H1 (cell line): ENCODE measurements at regions not wholly inside any gene's neighbourhood (a gene's known extent, or its start where the extent isn't known, plus 50 kb on each side); places are given as distances from the start of the nearest gene placed in this dataset.

Experiments used
- CHD1 ChIP-seq: IDR thresholded peaks from 2 replicates; pipeline ENCODE4 v1.6.1; 2012; ENCODE audit warnings: low read depth, low read length, improper control_type of control experiment
- HDAC6 ChIP-seq: IDR thresholded peaks from one replicate; pipeline ENCODE4 v1.7.1; 2012; ENCODE audit warnings: low read depth, mild to moderate bottlenecking, inconsistent platforms, low read length, moderate library complexity
- JUND ChIP-seq: IDR thresholded peaks from 2 replicates; pipeline ENCODE4 v1.6.1; 2011; ENCODE audit warnings: mild to moderate bottlenecking, improper control_type of control experiment, low read length
- POLR2A ChIP-seq, 2 experiments: IDR thresholded peaks; 1 replicate in 1 of 2; 2 replicates in 1 of 2; pipeline ENCODE4 v1.6.1; 2011; ENCODE audit warnings: low read depth in 2 of 2, low read length in 2 of 2, mild to moderate bottlenecking in 2 of 2; ENCODE audit errors: control extremely low read depth in 1 of 2
- RAD21 ChIP-seq, 2 experiments: IDR thresholded peaks in 1 of 2; conservative IDR thresholded peaks in 1 of 2; 2 replicates each; pipeline ENCODE4 v1.6.1; 2011; ENCODE audit warnings: low read depth in 2 of 2, low read length in 2 of 2, improper control_type of control experiment in 1 of 2, inconsistent platforms in 1 of 2, mild to moderate bottlenecking in 1 of 2, moderate library complexity in 1 of 2
- RBBP5 ChIP-seq: IDR thresholded peaks from 2 replicates; pipeline ENCODE4 v1.7.1; 2012; ENCODE audit warnings: low read depth, mild to moderate bottlenecking, inconsistent platforms, low read length, moderate library complexity, borderline replicate concordance
- SIN3A ChIP-seq, 2 experiments: IDR thresholded peaks in 1 of 2; conservative IDR thresholded peaks in 1 of 2; 2 replicates each; pipeline ENCODE4 v1.6.1; 2011 to 2012; ENCODE audit warnings: low read length in 2 of 2, improper control_type of control experiment in 1 of 2, low read depth in 1 of 2, mild to moderate bottlenecking in 1 of 2
- SIX5 ChIP-seq: IDR thresholded peaks from 2 replicates; pipeline ENCODE4 v1.6.1; 2011; ENCODE audit warnings: mild to moderate bottlenecking, low read depth, low read length
- SP4 ChIP-seq: IDR thresholded peaks from 2 replicates; pipeline ENCODE4 v1.6.1; 2012; ENCODE audit warnings: low read length, inconsistent platforms
- SRF ChIP-seq: IDR thresholded peaks from 2 replicates; pipeline ENCODE4 v1.6.1; 2011; ENCODE audit warnings: mild to moderate bottlenecking, low read depth, low read length, moderate library complexity
- TF ChIP-seq, protein P1 (sequence below): fragments of 300-600 bp; sonication (generic); IDR thresholded peaks from 2 replicates; pipeline ENCODE4 v1.7.1; 2012; ENCODE audit warnings: low read length, moderate library complexity, mild to moderate bottlenecking, inconsistent platforms; ENCODE audit not compliant: insufficient replicate concordance

DNA sequence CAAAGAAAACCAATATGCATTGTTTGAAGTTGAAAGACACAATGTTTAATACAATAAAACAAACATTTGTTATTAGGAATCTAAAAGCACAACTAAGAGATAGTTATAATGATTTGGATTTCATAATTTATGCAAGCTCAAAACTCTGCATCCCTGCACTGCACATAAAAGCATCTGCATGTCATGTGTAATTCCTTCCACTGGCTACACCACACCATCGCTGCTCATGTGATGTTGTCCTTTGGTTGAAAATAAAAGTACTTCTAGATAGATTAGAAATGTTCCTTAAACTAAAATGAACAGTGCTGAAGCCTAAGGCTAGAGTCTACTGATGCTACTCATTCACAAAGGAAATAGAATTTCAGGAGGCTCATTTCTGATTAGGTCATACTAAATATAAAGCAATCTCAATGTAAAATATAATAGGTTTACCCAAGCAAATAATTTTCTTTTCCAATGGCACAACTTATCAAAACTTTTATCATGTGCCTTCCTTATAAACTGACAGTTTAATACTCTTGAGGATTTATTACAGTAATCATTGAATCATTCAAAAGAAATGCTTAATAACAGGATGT is 130.8 kb upstream of the DKK2 start (continued):
- TF ChIP-seq, protein P1, sequence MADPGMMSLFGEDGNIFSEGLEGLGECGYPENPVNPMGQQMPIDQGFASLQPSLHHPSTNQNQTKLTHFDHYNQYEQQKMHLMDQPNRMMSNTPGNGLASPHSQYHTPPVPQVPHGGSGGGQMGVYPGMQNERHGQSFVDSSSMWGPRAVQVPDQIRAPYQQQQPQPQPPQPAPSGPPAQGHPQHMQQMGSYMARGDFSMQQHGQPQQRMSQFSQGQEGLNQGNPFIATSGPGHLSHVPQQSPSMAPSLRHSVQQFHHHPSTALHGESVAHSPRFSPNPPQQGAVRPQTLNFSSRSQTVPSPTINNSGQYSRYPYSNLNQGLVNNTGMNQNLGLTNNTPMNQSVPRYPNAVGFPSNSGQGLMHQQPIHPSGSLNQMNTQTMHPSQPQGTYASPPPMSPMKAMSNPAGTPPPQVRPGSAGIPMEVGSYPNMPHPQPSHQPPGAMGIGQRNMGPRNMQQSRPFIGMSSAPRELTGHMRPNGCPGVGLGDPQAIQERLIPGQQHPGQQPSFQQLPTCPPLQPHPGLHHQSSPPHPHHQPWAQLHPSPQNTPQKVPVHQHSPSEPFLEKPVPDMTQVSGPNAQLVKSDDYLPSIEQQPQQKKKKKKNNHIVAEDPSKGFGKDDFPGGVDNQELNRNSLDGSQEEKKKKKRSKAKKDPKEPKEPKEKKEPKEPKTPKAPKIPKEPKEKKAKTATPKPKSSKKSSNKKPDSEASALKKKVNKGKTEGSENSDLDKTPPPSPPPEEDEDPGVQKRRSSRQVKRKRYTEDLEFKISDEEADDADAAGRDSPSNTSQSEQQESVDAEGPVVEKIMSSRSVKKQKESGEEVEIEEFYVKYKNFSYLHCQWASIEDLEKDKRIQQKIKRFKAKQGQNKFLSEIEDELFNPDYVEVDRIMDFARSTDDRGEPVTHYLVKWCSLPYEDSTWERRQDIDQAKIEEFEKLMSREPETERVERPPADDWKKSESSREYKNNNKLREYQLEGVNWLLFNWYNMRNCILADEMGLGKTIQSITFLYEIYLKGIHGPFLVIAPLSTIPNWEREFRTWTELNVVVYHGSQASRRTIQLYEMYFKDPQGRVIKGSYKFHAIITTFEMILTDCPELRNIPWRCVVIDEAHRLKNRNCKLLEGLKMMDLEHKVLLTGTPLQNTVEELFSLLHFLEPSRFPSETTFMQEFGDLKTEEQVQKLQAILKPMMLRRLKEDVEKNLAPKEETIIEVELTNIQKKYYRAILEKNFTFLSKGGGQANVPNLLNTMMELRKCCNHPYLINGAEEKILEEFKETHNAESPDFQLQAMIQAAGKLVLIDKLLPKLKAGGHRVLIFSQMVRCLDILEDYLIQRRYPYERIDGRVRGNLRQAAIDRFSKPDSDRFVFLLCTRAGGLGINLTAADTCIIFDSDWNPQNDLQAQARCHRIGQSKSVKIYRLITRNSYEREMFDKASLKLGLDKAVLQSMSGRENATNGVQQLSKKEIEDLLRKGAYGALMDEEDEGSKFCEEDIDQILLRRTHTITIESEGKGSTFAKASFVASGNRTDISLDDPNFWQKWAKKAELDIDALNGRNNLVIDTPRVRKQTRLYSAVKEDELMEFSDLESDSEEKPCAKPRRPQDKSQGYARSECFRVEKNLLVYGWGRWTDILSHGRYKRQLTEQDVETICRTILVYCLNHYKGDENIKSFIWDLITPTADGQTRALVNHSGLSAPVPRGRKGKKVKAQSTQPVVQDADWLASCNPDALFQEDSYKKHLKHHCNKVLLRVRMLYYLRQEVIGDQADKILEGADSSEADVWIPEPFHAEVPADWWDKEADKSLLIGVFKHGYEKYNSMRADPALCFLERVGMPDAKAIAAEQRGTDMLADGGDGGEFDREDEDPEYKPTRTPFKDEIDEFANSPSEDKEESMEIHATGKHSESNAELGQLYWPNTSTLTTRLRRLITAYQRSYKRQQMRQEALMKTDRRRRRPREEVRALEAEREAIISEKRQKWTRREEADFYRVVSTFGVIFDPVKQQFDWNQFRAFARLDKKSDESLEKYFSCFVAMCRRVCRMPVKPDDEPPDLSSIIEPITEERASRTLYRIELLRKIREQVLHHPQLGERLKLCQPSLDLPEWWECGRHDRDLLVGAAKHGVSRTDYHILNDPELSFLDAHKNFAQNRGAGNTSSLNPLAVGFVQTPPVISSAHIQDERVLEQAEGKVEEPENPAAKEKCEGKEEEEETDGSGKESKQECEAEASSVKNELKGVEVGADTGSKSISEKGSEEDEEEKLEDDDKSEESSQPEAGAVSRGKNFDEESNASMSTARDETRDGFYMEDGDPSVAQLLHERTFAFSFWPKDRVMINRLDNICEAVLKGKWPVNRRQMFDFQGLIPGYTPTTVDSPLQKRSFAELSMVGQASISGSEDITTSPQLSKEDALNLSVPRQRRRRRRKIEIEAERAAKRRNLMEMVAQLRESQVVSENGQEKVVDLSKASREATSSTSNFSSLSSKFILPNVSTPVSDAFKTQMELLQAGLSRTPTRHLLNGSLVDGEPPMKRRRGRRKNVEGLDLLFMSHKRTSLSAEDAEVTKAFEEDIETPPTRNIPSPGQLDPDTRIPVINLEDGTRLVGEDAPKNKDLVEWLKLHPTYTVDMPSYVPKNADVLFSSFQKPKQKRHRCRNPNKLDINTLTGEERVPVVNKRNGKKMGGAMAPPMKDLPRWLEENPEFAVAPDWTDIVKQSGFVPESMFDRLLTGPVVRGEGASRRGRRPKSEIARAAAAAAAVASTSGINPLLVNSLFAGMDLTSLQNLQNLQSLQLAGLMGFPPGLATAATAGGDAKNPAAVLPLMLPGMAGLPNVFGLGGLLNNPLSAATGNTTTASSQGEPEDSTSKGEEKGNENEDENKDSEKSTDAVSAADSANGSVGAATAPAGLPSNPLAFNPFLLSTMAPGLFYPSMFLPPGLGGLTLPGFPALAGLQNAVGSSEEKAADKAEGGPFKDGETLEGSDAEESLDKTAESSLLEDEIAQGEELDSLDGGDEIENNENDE = no peak
- TF ChIP-seq RBBP5 (no peak), SIN3A (conservative IDR thresholded peaks at IDR 0.05 in 1 of 2, IDR thresholded peaks at IDR 0.05 in 1 of 2; ENCODE audit: low read depth in 1 of 2, low read length in 2 of 2) (no peak), SIX5 (no peak), JUND (no peak), SRF (no peak), HDAC6 (no peak), SP4 (no peak), RAD21 (IDR thresholded peaks at IDR 0.05 in 1 of 2, conservative IDR thresholded peaks at IDR 0.05 in 1 of 2; ENCODE audit: low read depth in 2 of 2, low read length in 2 of 2) (no peak), CHD1 (no peak), POLR2A (IDR thresholded peaks at IDR 0.05; ENCODE audit: control extremely low read depth in 1 of 2, low read depth in 2 of 2, low read length in 2 of 2) (no peak)
